Ectodermal cell (in vitro differentiated cells): ENCODE measurements at regions not wholly inside any gene's neighbourhood (a gene's known extent, or its start where the extent isn't known, plus 50 kb on each side); places are given as distances from the start of the nearest gene placed in this dataset.
A peak's percentile ranks its signal among the peaks of the same experiment; 100 is the strongest.

Experiments used
- H3K27ac ChIP-seq: 2 replicates; pipeline ENCODE4 v1.7.0; 2013; ENCODE audit warnings: mild to moderate bottlenecking, low read depth, low read length; ENCODE audit not compliant: insufficient read depth, poor library complexity, severe bottlenecking
- H3K27me3 ChIP-seq: 2 replicates; pipeline ENCODE4 v1.7.0; 2013; ENCODE audit warnings: mild to moderate bottlenecking, low read length; ENCODE audit not compliant: insufficient read depth, control insufficient read depth, poor library complexity, severe bottlenecking
- H3K36me3 ChIP-seq: one replicate; pipeline ENCODE4 v1.7.0; 2013; ENCODE audit warnings: low read length; ENCODE audit not compliant: control insufficient read depth, insufficient read depth
- H3K4me1 ChIP-seq: one replicate; pipeline ENCODE4 v1.7.0; 2013; ENCODE audit warnings: low read length; ENCODE audit not compliant: control insufficient read depth, insufficient read depth
- H3K4me3 ChIP-seq: 2 replicates; pipeline ENCODE4 v1.7.0; 2013; ENCODE audit warnings: low read depth, low read length, control low read depth; ENCODE audit not compliant: insufficient read depth
- H3K9me3 ChIP-seq: 2 replicates; pipeline ENCODE4 v1.7.0; 2013; ENCODE audit warnings: mild to moderate bottlenecking, low read length, moderate library complexity; ENCODE audit not compliant: control insufficient read depth
- WGBS, 2 experiments: methylation state at CpG; one replicate each; pipeline ENCODE4 v1.1.7; 2013; ENCODE audit warnings: missing lambda C conversion rate in 2 of 2; 5-methylcytosine and 5-hydroxymethylcytosine counted together

- H3K9me3 ChIP-seq: no peaks in the 10 kb centered on the region
- H3K4me1 ChIP-seq: no peaks in the 10 kb centered on the region
- H3K27me3 ChIP-seq: no peaks in the 10 kb centered on the region
- 94 to 95% methylated on average over 20 of the region's 20 CpGs for WGBS, 2 experiments
- no peaks in the 10 kb centered on the region for H3K36me3 ChIP-seq
- no peak overlapping the region for H3K27ac ChIP-seq
- no peak overlapping the region for H3K4me3 ChIP-seq
These were observed 399.2 kb downstream of the SHANK2 start for GRCh38 chr11:70853068-70853769.

GRCh38 chr11:70853770-70854108 is 398.6 kb downstream of the SHANK2 start:
- no peaks in the 10 kb centered on the region for H3K4me1 ChIP-seq
- no peak overlapping the region for H3K4me3 ChIP-seq
- H3K27me3 ChIP-seq: no peaks in the 10 kb centered on the region
- H3K36me3 ChIP-seq: no peaks in the 10 kb centered on the region
- 92 to 98% methylated on average over 2 of the region's 2 CpGs for WGBS, 2 experiments
- no peaks in the 10 kb centered on the region for H3K9me3 ChIP-seq
- no peak overlapping the region for H3K27ac ChIP-seq

- H3K36me3 ChIP-seq: no peaks in the 10 kb centered on the region
- WGBS, 2 experiments: 92 to 97% methylated on average over 3 of the region's 3 CpGs
- H3K4me1 ChIP-seq: no peaks in the 10 kb centered on the region
- no peaks in the 10 kb centered on the region for H3K27me3 ChIP-seq
- no peaks in the 10 kb centered on the region for H3K9me3 ChIP-seq
- H3K27ac ChIP-seq: no peak overlapping the region
- H3K4me3 ChIP-seq: no peak overlapping the region
These were observed 398.2 kb downstream of the SHANK2 start for GRCh38 chr11:70854201-70854600.

- H3K36me3 ChIP-seq: no peaks in the 10 kb centered on the region
- WGBS, 2 experiments: 69 to 75% methylated on average over 6 of the region's 6 CpGs
- H3K27ac ChIP-seq: no peak overlapping the region
- H3K9me3 ChIP-seq: no peaks in the 10 kb centered on the region
- H3K27me3 ChIP-seq: no peaks in the 10 kb centered on the region
- no peaks in the 10 kb centered on the region for H3K4me1 ChIP-seq
- H3K4me3 ChIP-seq: no peak overlapping the region
These were observed 397.3 kb downstream of the SHANK2 start for GRCh38 chr11:70854901-70855556.

- Histone ChIP-seq H3K4me3 (no peak overlapping the region), H3K27me3 (no peaks in the 10 kb centered on the region), H3K36me3 (no peaks in the 10 kb centered on the region), H3K27ac (no peak overlapping the region), H3K9me3 (no peaks in the 10 kb centered on the region), H3K4me1 (peaks cover 13% of the 10 kb centered on the region)
- WGBS, 2 experiments: 94 to 95% methylated on average over 3 of the region's 3 CpGs
These were observed 394.5 kb downstream of the SHANK2 start for GRCh38 chr11:70857894-70858293.

GRCh38 chr11:70859180-70859579 is 393.2 kb downstream of the SHANK2 start:
- WGBS, 2 experiments: 95 to 96% methylated on average over 4 of the region's 4 CpGs
- H3K36me3 ChIP-seq: no peaks in the 10 kb centered on the region

GRCh38 chr11:70860888-70861287 is 391.5 kb downstream of the SHANK2 start:
- Histone ChIP-seq H3K4me3 (no peak overlapping the region), H3K27ac (no peak overlapping the region)
- WGBS, 2 experiments: 17 to 20% methylated on average over 7 of the region's 7 CpGs

More at GRCh38 chr11:70859180-70859579, 393.2 kb downstream of the SHANK2 start:
- no peak overlapping the region for H3K27ac ChIP-seq
- no peaks in the 10 kb centered on the region for H3K9me3 ChIP-seq
- H3K4me3 ChIP-seq: no peak overlapping the region
- no peaks in the 10 kb centered on the region for H3K27me3 ChIP-seq
- H3K4me1 ChIP-seq: peaks cover 13% of the 10 kb centered on the region

GRCh38 chr11:70861559-70861958 is 390.8 kb downstream of the SHANK2 start:
- H3K4me3 ChIP-seq: no peak overlapping the region
- no peaks in the 10 kb centered on the region for H3K36me3 ChIP-seq
- peaks cover 13% of the 10 kb centered on the region for H3K4me1 ChIP-seq
- H3K27ac ChIP-seq: no peak overlapping the region
- H3K9me3 ChIP-seq: no peaks in the 10 kb centered on the region
- WGBS, 2 experiments: 8 to 16% methylated on average over 2 of the region's 2 CpGs
- no peaks in the 10 kb centered on the region for H3K27me3 ChIP-seq

More at GRCh38 chr11:70860888-70861287, 391.5 kb downstream of the SHANK2 start:
- Histone ChIP-seq H3K9me3 (no peaks in the 10 kb centered on the region), H3K36me3 (no peaks in the 10 kb centered on the region), H3K27me3 (no peaks in the 10 kb centered on the region), H3K4me1 (peaks cover 13% of the 10 kb centered on the region)

- Histone ChIP-seq H3K27ac (peak overlapping the region; percentile 31), H3K27me3 (no peaks in the 10 kb centered on the region), H3K36me3 (no peaks in the 10 kb centered on the region), H3K4me1 (peaks cover 13% of the 10 kb centered on the region), H3K9me3 (no peaks in the 10 kb centered on the region), H3K4me3 (no peak overlapping the region)
- WGBS, 2 experiments: 89 to 93% methylated on average over 6 of the region's 6 CpGs
These were observed 390.3 kb downstream of the SHANK2 start for GRCh38 chr11:70862093-70862492.

- H3K27ac ChIP-seq: no peak overlapping the region
- H3K9me3 ChIP-seq: no peaks in the 10 kb centered on the region
- H3K27me3 ChIP-seq: no peaks in the 10 kb centered on the region
- H3K4me3 ChIP-seq: no peak overlapping the region
- H3K4me1 ChIP-seq: peaks cover 13% of the 10 kb centered on the region
- H3K36me3 ChIP-seq: no peaks in the 10 kb centered on the region
- 97 to 98% methylated on average over 9 of the region's 9 CpGs for WGBS, 2 experiments
These were observed 389.2 kb downstream of the SHANK2 start for GRCh38 chr11:70863186-70863585.
